Adipocyte (in vitro differentiated cells): ENCODE measurements at regions not wholly inside any gene's neighbourhood (a gene's known extent, or its start where the extent isn't known, plus 50 kb on each side); places are given as distances from the start of the nearest gene placed in this dataset.
"Not testable (repeated sequence)": the region's sequence is repeated elsewhere in the genome, so short reads cannot be mapped to it uniquely, and the experiment has no call there.

Experiments
- DNase-seq: peaks from one replicate; pipeline ENCODE4 v3.0.0-alpha.2; 2015; ENCODE audit warnings: low read depth
- H3K27me3 ChIP-seq: replicated peaks from 2 replicates; pipeline ENCODE4 v1.7.0; 2013; ENCODE audit warnings: mild to moderate bottlenecking, low read length, moderate library complexity; ENCODE audit not compliant: control insufficient read depth, insufficient read depth
- H3K36me3 ChIP-seq: 2 replicates; pipeline ENCODE4 v1.7.0; 2013; ENCODE audit warnings: low read length, mild to moderate bottlenecking, moderate library complexity; ENCODE audit not compliant: control insufficient read depth, insufficient read depth, severe bottlenecking
- H3K4me1 ChIP-seq: 2 replicates; pipeline ENCODE4 v1.7.0; 2013; ENCODE audit warnings: mild to moderate bottlenecking, low read length, moderate library complexity; ENCODE audit not compliant: control insufficient read depth, insufficient read depth
- H3K4me3 ChIP-seq: 2 replicates; pipeline ENCODE4 v1.7.0; 2013; ENCODE audit warnings: mild to moderate bottlenecking, low read length, moderate library complexity
- H3K9ac ChIP-seq: 2 replicates; pipeline ENCODE4 v1.7.0; 2013; ENCODE audit warnings: mild to moderate bottlenecking, low read length, moderate library complexity
- H3K9me3 ChIP-seq: 2 replicates; pipeline ENCODE4 v1.7.0; 2013; ENCODE audit warnings: mild to moderate bottlenecking, low read length, moderate library complexity; ENCODE audit not compliant: control insufficient read depth

GRCh38 chr3:35224565-35225295 is 414.6 kb upstream of the ARPP21 start:
- no peaks in the 10 kb centered on the region for H3K36me3 ChIP-seq
- no peaks in the 10 kb centered on the region for H3K4me1 ChIP-seq

DNA sequence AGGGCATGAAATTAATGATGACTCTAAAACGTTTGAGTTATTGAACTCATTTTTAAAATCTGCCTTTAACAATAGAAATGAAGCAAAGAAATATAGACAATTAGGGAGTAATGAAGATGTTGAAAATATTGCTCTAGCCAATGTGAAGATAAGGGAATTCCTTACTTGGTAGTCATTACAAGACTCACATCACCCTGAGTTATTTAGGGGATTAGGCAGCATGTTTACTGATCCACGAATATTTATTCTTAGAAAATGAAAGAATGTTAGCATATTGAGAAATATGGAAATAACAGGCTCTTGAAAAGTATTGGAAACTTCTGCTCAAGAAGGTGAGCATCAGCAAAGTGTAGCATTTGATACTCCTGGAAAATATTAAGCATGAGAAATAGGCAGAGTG is 398.1 kb upstream of the ARPP21 start:
- H3K36me3 ChIP-seq, result no peaks in the 10 kb centered on the region
- H3K4me3 ChIP-seq, result no peak overlapping the region

More at GRCh38 chr3:35224565-35225295, 414.6 kb upstream of the ARPP21 start:
- DNase-seq, result no peak
- Histone ChIP-seq H3K27me3 (no peaks in the 10 kb centered on the region), H3K4me3 (no peak overlapping the region), H3K9ac (no peak overlapping the region), H3K9me3 (no peaks in the 10 kb centered on the region)

GRCh38 chr3:35254917-35255316 is 384.4 kb upstream of the ARPP21 start:
- Histone ChIP-seq H3K36me3 (no peaks in the 10 kb centered on the region), H3K9ac (no peak overlapping the region), H3K9me3 (peaks cover 8% of the 10 kb centered on the region), H3K4me3 (no peak overlapping the region), H3K4me1 (no peaks in the 10 kb centered on the region), H3K27me3 (no peaks in the 10 kb centered on the region)
- DNase-seq, result peak; percentile 31

More for the DNA sequence above, 398.1 kb upstream of the ARPP21 start:
- Histone ChIP-seq H3K27me3 (no peaks in the 10 kb centered on the region), H3K4me1 (no peaks in the 10 kb centered on the region), H3K9me3 (no peaks in the 10 kb centered on the region), H3K9ac (no peak overlapping the region)
- peak; percentile 47 for DNase-seq

GRCh38 chr3:35257641-35258040 is 381.7 kb upstream of the ARPP21 start:
- Histone ChIP-seq H3K36me3 (no peaks in the 10 kb centered on the region), H3K27me3 (no peaks in the 10 kb centered on the region), H3K4me3 (no peak overlapping the region), H3K9ac (no peak overlapping the region), H3K9me3 (peaks cover 4% of the 10 kb centered on the region), H3K4me1 (no peaks in the 10 kb centered on the region)
- DNase-seq, result peak; percentile 3

- no peak overlapping the region for H3K4me3 ChIP-seq
- no peaks in the 10 kb centered on the region for H3K9me3 ChIP-seq
- DNase-seq, result no peak
- no peaks in the 10 kb centered on the region for H3K36me3 ChIP-seq
- no peaks in the 10 kb centered on the region for H3K27me3 ChIP-seq
- no peak overlapping the region for H3K9ac ChIP-seq
- H3K4me1 ChIP-seq, result no peaks in the 10 kb centered on the region
Observed at GRCh38 chr3:35262406-35262805, 376.9 kb upstream of the ARPP21 start.

DNA sequence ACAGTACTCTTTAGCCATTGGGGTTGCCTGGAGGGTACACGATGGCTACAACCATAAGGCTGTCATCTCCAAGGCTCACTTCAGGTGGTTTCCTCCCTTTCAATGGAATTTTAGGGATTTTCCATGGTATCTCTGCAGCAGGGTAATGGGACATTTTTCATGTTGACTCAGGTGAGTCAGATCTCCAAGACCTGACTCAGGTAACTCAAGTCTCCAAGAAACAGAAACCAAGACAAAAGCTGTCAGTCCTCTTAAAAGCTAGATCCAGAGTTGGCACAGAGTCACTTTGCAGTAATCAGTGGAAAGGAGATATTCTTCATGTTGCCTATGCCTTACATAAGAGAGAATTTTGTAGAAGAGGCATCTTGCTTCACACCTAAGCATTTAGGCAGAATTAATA is 375.8 kb upstream of the ARPP21 start:
- Histone ChIP-seq H3K9ac (no peak overlapping the region), H3K4me1 (no peaks in the 10 kb centered on the region), H3K27me3 (no peaks in the 10 kb centered on the region), H3K9me3 (no peaks in the 10 kb centered on the region), H3K4me3 (no peak overlapping the region), H3K36me3 (no peaks in the 10 kb centered on the region)
- DNase-seq, result no peak

- not testable (repeated sequence) for H3K36me3 ChIP-seq, H3K9ac ChIP-seq, H3K9me3 ChIP-seq, H3K4me3 ChIP-seq, DNase-seq, H3K27me3 ChIP-seq, H3K4me1 ChIP-seq
Observed at GRCh38 chr3:35266065-35266464, 373.3 kb upstream of the ARPP21 start.

DNA sequence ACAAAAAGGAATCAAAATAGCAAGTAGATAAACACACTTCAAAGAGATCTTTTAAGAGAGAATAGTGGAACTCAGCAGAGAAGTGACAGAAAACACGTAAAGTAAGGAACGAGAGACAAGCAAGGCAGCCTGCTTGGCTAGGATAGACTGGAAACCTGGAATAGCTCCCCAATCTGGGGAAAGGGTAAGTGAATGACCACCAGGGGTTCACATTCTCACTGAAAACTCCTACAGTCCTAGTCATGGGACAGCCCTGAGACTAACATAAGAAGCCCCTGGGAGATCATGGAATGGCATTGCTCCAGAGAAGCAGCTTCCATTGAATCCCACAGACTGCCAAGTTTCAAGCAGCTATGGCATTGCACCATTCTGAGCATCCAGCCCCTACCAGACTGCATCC is 363.6 kb upstream of the ARPP21 start:
- Histone ChIP-seq H3K9ac (no peak overlapping the region), H3K9me3 (peaks cover 8% of the 10 kb centered on the region), H3K4me1 (no peaks in the 10 kb centered on the region), H3K4me3 (no peak overlapping the region), H3K36me3 (no peaks in the 10 kb centered on the region), H3K27me3 (no peaks in the 10 kb centered on the region)
- no peak for DNase-seq

DNA sequence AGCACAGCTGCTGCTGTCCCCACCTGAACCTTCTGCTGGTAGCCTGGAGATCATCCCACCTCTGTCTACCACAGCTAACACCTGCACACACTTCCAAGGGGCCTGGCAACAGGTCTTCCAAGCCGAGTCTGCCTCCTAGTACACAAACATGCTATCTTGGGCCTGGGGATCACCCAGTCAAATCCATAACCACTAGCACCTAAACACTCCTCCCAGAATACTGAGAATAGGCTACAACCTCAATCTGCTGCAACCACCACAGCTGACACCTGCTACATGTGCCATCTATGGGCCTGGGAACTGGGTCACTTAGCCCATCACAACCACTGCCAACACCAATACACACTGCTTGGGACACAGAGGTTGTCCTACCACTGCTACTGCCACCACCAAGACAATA is 362.8 kb upstream of the ARPP21 start:
- no peak for DNase-seq
- peaks cover 8% of the 10 kb centered on the region for H3K9me3 ChIP-seq
- no peak overlapping the region for H3K9ac ChIP-seq
- no peaks in the 10 kb centered on the region for H3K27me3 ChIP-seq
- H3K4me3 ChIP-seq, result no peak overlapping the region
- no peaks in the 10 kb centered on the region for H3K4me1 ChIP-seq
- H3K36me3 ChIP-seq, result no peaks in the 10 kb centered on the region

- H3K9me3 ChIP-seq, result no peaks in the 10 kb centered on the region
- H3K4me3 ChIP-seq, result no peak overlapping the region
- no peaks in the 10 kb centered on the region for H3K4me1 ChIP-seq
- peak; percentile 27 for DNase-seq
- no peaks in the 10 kb centered on the region for H3K36me3 ChIP-seq
- H3K9ac ChIP-seq, result no peak overlapping the region
- H3K27me3 ChIP-seq, result no peaks in the 10 kb centered on the region
Observed at GRCh38 chr3:35291471-35292236, 347.7 kb upstream of the ARPP21 start.

- Histone ChIP-seq H3K4me1 (no peaks in the 10 kb centered on the region), H3K9me3 (no peaks in the 10 kb centered on the region), H3K27me3 (no peaks in the 10 kb centered on the region), H3K4me3 (no peak overlapping the region), H3K9ac (no peak overlapping the region), H3K36me3 (no peaks in the 10 kb centered on the region)
- no peak for DNase-seq
Observed at GRCh38 chr3:35292568-35292967, 346.8 kb upstream of the ARPP21 start.
